GM19438 (cell line): ENCODE measurements at regions not wholly inside any gene's neighbourhood (a gene's known extent, or its start where the extent isn't known, plus 50 kb on each side); places are given as distances from the start of the nearest gene placed in this dataset.

Experiments used
- ATAC-seq: cut with Tn5 transposase; IDR thresholded peaks from one replicate; pipeline ENCODE4 v1.9.1; 2021; ENCODE audit warnings: low read depth; ENCODE audit not compliant: unreplicated experiment

DNA sequence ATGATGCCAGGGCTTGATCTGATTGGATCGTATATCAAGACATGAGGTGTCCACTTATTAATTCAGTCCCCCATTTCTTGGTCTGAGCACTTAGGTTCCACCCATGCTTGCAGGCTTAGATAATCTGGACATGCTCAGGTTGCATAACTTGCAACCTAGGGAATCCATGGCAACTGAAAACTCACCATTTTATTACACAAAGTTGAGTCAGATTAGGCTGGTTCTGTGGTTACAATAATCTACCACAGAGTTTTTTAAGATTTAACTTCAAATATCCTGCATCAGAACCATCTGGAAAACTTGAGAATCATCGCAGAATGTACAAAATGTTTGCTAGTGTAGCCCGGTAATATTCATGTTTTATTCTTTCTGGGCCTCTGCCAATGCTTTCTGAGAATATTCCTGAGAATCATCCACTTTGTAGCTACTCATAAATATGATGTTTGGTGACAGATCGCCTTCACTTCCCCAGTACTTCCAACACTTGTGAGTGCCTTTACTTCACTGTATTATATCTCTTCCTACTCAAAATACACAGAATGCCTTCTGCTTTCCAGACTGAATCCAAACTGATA is 707.2 kb upstream of the ADAMTS5 start:
- ATAC-seq, result no peak

DNA sequence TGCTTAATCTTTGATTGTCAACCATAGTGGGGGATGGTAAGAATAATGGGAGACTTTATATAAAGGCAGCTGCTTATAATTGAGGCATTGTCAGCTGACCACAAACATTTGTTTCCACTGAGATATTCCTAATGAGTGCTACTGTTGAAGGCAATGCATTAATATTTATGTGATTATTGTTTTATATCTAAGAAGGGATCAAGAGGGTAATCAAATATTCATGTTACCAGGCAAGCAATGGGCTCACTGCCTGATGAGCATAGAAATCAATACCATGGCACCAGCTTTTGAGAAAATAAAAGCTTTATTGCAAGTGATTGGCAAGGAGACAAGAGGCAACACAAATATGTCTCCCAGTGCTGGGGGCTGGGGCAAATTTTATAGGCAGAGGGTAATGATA is 706.7 kb upstream of the ADAMTS5 start:
- ATAC-seq, result no peak

DNA sequence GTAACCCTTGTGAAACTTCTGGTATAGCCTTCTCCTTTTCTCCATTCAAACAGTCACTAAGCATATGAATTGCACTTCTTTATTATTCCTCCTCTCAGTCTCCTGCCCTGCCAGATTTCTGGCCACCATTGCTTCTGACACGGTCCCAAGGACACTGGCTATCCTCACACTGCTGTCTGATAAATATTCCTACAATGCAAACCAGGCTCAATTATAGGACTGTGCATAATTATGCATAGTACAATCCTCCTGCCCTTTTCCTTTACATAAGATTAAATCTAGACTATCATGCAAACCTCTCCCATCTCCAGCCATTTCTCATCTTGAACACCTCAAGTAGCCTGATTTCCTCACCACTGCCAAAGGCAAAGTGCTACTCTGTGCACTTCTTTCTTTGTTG is 704.3 kb upstream of the ADAMTS5 start:
- ATAC-seq, result no peak

DNA sequence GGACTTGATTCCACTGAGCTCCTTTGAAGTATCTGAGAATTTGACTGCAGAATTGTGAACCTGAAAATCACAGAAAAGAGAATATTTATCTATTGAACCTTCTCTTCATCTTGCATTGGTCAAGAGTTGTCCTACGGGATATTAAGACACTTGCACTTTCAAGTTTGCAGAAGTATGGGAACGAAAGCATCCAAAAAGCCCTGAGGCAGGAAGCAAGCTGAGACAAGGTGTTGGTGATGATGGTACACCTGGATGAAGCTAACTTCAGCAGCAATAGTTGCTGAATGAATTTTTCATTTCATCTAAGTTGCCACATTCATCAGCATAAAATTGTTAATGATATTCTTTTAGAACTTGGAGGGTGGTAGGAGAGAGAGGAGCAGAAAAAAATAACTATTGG is 686.6 kb upstream of the ADAMTS5 start:
- no peak for ATAC-seq

DNA sequence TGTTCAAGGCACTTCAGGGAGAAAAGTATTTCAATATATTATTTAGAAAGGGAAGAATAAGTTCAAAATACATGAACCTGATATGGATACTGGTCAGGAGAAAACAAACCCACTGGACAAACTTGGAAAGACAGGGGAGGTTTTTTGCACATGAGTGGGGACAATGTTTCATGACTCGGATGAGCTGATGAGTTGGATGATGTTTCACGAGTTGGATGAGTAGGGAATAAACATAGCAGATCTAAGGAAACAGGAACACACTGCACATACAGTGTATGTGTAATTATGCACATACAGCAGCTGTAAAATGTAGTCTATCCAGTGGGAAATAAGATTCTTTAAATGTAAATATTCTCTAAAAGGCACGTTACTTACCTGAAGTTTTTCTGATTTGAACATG is 682.9 kb upstream of the ADAMTS5 start:
- no peak for ATAC-seq

DNA sequence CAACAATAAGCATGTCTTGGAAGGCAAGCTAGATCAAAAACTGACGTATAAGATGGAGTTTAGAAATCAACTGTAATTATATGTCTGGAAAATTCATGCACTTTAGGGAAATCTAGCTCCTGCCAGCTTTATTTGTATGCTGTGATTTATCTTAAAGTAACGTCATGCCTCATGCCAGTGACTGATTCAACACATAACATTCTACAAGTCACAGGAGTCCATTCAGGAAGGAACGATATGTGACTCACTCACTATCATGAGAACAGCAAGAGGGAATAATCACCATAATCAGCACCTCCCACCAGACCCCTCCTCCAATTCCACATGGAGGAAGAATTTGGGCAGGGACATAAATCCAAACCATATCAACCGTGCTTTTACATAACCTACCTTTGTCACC is 682.4 kb upstream of the ADAMTS5 start:
- ATAC-seq, result no peak

DNA sequence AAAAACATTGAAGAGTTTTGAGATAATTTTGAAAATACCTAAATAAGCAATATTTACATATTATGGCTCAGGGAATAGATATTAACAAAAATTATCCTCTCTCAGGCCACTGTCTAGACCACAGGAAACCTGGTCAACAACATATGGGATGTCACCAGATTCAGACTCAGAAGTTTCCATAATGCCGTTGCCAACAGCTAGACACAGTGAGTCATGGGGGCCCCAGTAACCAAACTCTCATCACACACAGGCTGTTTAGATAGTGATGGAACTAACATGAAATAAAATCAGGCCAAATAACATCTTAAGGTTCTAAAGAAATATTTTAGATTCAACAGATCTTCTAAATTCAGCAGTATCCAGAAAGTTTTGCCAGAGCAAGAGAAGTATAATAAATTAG is 681.7 kb upstream of the ADAMTS5 start:
- ATAC-seq, result no peak

DNA sequence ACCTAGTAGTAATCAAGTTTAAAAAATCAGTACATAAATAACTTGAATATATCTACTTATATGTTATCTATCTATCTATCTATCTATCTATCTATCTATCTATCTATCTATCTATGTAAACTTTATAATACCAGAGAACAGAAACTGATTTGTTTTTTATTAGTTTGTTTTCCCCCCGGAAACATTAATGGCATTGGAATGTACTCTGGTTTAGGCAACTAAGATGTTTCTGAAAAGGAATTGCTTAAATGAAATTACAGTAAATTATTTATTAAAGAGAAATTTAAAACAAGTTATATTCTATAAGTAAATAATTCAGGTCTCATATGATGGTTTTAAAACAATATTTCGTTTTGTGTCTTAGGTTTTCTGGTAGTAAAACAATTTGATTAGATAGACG is 681.0 kb upstream of the ADAMTS5 start:
- ATAC-seq, result no peak

DNA sequence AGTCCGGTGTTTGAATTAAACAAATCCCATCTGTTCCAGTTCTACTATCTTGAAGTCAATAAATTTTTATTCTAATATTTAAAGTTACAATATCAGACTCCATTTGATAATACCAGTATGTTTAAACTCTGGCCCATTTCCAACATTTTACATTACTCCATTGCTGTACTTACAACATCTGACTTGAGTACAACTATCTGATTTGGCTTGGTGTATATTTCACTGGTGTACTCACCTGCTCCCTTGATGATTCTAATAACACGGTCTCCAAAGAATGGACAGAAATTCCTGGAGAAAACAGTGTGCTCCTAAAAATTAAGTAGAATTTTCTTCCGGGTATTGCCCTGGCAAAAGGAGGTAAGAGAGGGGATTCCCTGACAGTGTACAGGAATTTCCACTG is 680.5 kb upstream of the ADAMTS5 start:
- no peak for ATAC-seq

DNA sequence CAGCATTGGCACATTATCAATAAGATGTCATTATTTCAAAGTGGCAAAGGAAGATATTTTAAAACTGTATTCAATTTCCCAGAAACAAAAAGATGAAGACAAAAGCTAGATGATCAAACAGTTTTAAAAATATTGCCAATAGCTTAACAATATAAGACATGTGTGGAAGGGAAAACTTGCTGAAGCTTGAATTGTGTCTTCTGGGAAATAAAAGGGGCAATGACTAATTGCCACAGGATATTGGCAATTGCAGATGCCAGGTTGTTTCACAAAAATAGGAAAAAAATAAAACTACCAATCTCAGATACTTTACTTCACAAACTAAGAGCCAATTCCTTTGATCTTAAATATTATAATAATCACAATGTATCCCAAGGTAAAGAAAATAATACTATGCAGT is 679.8 kb upstream of the ADAMTS5 start:
- ATAC-seq, result no peak

DNA sequence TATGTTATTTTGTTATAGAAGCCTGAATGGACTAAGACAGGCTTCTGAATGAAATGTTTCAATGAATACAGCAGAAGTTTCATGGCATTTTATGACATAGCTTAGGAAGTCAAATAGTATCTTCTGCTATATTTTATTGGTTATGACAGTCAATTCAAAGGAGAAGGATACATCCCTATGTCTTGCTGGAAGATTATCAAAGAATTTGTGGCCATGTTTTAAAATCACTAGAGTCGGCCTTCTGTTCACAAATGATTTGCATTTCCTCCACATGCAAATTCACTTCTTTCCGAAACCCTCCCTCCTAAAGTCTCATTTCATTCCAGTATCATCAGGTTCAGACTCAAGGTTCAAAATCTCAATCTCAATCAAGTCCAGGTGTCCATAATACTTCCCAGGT is 679.2 kb upstream of the ADAMTS5 start:
- no peak for ATAC-seq

DNA sequence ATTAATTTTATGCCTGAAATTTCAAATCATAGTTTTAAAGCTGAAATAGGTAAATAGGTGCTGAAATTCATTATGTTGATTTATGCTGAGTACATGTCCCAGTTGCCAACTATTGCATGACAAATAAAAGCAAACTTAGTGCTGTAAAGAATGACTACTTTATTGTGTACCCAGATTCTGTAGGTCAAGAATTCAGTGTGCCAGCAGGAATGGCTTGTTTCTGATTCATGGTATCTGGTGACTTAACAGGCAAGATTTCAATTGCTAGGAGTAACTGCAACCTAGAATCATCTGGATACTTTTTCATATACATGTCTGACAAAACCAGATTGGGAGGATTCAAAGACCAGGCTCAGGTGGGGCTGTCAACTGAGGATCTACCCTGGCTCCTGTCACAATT is 678.4 kb upstream of the ADAMTS5 start:
- ATAC-seq, result no peak

DNA sequence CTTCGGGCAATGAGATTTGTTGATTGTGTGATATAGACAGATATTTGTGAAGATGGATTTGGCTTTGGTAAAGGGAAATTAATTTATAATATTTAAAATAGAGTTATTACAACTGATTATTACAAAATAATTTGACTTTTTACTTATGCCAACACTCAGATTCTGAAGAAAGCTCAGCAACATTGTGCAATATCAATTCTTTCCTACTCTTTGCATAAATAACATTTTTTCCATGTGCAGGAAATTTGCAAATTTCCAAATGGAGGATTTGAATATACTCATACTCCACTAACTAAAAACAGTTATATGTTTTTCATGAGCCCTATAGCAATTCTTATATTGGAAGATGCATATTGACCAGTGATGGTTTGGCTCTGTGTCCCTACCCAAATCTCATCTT is 676.4 kb upstream of the ADAMTS5 start:
- ATAC-seq, result no peak

DNA sequence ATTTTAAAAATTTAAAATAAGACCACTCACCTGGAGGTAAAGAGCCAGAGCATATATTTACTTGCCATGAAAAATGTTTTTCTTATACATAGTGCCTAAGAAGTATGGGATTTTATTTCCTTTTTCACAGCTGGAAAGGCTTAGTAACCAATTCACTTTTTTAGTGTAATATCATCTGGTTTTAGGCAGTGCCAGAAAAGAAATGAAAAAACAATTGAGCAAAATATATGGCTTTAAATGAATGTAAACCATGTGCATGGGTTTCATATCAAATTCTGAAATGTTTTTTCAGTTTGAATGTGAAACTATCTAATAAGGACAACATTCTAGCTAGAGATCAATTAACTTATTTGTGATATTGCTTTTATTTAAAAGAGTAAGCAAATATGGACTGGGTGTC is 672.4 kb upstream of the ADAMTS5 start:
- no peak for ATAC-seq

DNA sequence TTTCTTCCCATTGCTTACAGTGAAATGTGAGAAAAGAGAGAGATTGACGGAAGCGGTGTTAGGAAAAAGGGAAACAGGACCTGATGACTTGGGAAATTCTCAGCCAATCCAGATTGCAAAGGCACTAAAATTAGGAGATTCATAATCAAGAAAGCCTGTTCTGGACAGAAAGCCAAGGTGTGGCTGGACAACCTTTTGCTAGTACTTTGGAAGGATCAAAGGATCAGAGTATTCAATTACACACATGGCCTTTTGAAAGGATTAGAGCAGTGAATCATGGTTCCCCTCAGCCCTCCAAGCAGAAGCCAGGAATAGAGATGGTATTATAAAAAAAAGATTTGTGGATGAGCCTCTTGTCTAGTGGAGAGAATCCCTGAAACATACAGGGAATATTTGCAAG is 669.8 kb upstream of the ADAMTS5 start:
- ATAC-seq, result no peak

DNA sequence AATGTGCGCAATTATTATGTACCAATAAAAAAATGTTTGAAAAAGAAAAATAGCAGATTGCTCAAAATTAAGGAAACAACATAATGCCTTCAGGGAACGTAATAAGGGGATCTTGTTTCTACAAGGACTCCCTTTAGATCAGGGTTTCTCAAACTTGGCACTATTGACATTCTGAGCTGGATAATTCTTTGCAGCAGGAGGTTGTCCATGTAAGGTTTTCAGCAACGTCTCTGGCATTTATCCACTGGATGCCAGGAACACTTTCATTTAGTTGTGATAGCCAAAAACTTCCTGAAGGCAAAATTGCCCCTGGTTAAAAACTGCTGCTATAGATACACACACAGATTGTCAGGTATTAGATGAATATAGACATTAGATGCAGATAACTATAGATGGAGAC is 666.7 kb upstream of the ADAMTS5 start:
- no peak for ATAC-seq

DNA sequence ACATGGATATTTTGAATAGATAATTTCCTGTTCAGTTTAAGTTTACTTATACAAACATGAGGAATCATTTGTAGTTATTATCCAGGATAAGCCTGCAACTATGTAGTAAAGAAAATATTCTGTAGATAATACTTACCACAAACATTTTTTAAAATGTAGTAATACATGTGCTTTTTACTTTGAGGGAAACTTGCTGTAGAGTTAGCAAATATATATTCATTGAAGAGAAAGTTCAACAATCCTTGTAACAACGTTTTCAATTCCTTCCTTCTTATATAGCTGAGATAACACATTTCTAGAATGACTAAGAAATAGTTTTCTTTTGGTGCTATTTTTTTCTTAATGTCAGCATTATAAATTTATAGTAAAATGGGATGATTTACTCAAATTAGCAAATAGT is 664.6 kb upstream of the ADAMTS5 start:
- no peak for ATAC-seq

DNA sequence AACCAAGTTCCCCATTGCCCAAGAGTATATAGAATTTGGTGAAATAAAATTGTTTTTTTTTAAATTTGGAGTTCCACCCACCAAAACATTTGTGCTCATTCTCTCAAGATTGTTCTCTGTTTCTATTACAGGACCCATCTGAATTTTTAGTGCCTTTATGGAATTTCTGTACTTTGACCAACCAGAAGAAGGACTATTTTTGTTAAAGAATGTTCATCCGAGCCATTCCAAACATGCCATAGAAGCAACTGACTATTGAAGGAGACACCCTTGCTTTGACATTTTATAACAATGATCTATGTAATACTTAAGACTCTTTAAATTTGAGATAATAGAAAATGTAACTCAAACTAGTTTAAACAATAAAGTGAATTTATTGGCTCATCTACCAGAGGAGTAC is 655.7 kb upstream of the ADAMTS5 start:
- no peak for ATAC-seq

DNA sequence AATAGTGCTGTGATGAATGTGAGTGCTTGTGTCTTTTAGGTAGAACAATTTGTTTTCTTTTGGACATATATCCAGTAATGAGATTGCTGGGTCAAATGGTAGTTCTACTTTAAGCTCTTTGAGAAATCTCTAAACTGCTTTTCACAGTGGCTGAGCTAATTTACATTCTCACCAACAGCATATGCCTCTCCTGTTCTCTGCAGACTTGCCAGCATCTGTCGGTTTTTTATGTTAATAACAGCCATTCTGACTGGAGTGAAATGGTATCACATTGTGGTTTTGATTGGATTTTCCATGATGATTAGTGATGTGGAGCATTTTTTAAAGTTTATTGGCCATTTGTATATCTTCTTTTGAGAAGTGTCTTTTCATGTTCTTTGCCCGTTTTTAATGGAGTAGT is 647.3 kb upstream of the ADAMTS5 start:
- no peak for ATAC-seq

DNA sequence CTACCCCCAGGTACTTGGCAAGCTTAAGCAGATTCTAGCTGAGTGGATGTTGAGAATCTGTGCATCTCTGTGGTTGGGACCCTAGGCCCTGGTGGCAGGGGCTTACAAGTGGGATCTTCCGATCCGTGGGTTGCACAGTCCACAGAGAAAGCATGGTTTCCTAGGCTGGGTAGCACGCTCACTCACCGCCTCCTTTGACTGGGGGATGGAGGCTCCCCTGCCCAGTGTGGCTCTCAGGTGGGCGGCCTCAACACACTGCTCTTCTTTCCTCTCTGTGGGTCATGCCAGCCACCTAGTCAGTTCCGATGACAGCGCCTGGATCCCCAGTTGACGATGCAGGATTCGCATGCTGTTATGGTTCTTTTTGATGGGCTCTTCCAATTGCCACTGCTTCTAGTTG is 639.5 kb upstream of the ADAMTS5 start:
- ATAC-seq, result no peak

DNA sequence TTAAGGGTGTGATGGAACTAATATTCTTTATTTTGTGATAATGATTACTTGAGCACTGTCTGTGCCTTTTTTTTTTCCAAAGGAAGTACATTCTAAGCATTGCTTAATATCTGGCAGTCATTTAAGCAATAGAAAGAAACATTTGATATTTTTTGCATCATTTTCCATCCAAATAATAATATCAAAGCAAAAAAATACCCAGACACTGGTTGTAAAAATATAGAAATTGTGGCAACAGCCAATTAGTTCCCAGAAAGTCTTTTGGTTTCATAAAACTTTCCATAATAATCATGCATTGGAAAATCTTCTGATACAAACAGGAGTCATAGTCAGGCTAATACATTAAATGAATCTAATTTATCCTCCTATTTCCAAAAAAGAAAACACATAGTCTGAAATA is 629.3 kb upstream of the ADAMTS5 start:
- no peak for ATAC-seq

DNA sequence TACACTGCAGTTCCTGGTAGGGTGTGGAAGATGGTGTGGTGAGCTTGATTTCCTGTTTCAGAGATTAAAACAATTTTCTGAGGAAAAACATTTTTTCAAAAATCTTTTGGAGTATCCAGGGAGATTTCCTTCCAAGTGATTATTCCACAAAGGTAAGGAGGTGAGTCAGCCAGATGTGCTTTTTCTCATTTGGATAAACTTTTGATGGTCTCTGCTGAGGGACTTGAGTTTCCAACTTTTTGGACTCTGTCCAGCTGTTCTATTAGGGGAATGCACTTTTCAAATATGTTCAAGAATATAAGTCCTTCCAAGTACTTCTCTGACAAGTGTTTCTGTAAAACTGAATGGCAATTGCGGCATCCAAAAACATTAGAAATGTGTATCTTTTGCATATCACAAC is 628.8 kb upstream of the ADAMTS5 start:
- ATAC-seq, result no peak

DNA sequence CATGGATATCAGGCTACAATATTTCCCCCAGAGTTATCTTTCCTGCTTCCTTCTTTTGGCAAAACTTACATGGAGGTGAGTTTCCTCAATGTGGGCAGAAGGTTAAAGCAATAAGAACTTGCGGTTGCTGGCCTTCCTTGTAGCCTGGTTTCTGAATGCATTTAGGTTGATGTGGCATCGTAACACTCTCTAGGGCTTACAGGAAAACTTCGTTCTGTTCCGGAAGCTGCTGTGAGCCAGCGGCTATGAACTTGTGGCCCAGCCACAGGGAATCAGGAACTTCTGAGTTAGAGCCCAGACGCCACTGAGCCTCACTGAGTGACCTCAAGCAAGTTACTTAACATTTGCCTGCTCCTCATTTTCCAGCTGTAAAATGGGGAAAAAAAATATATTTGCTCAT is 623.4 kb upstream of the ADAMTS5 start:
- no peak for ATAC-seq
